NCI-H1105 treated with DMSO at 0.1 percent for 48 hours (cell line): ENCODE measurements at regions not wholly inside any gene's neighbourhood (a gene's known extent, or its start where the extent isn't known, plus 50 kb on each side); places are given as distances from the start of the nearest gene placed in this dataset.
A peak's percentile ranks its signal among the peaks of the same experiment; 100 is the strongest.

Experiments
- DNase-seq: peaks from one replicate; lab custom pipeline; 2025; lab: John Stamatoyannopoulos, UW

DNA sequence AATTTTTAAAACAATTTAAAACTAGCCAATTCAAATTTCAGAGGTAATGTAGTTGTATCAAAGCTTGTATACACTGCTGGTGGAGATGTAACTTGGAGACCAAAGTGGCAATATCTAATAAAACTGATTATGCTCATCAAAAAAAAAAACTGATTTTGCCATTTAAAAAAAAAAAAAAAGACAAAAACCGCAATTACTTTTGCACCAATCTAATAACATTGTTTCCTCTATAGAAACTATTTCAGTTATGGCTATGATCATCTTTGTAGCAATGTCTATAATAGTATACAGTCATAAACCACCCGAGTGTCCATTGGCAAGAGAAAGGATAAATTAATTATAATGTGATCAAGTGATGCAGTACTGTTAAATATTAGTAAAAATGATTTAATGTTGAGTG, 149.3 kb upstream of the SEMA6D start:
- DNase-seq, result no peak

DNA sequence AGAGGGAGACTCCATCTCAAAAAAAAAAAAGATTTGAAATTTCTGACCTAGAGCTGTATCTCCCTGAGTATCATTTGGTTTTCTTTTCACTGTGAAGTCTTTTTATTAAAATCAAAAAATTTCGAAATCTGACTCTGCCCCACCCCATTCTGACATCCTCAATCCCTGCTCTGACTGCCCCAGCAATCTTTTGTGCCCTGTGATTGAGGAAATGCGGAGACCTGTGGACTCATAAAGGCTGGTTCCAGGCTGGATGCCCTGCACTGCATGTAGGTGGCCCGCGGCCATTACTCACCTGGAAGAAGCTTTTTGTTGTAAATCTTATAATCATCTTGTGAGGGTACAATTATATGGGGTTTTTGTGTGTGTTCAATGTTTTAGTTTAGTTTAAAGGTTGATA, 147.3 kb upstream of the SEMA6D start:
- no peak for DNase-seq

DNA sequence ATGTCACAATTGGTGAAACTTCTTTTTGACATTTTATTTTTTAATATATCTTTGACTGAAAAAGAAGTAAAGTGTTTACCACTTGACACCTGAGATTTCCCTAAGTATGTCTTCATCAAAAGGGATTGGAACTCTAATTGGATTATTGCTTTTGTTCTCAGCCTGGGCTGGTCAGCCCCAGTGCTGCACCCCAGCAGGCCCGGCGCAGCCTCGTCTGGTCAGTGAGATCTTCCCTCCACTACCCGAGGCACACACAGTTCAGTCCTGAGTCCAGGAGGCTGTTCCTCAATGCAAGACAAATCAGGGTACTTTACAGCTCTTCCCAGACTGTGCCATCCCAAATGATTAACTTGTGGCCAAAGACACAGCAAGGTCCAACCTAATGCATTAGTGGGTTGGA, 146.9 kb upstream of the SEMA6D start:
- DNase-seq, result no peak

DNA sequence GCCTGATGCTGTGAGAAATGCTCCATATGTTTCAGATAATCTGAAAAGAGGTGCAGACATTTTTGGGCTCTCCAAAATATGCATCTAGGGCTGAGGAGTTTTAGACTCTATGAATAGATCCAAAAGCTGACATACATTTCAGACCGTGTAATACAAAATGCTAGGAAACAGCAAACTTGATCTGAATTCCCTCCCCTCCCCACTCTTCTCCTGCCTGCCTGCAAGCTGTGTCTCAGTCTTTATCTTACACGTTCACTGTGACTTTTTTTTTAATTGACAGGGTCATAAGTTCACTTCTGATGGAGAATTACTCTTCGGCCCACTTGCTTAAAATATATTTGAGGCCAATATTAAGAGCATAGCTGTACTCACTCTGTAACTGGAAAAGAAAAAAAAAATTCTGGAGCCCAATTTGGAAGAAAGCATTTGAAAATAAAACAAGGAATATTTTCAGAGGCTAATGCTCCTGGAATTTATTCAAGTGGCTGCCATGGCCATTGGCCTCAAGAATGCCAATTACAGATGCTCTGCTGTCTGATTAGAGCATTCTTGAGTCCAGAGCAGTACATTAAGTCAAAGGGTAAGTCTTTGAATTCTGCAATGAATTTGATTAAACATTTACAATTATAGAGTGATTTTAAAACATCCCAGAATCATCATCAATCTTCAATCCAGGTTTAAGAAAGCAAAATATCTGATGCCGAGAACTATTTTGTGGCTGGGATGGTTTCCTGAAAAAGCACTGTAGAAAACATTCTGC, 146.2 kb upstream of the SEMA6D start:
- no peak for DNase-seq

DNA sequence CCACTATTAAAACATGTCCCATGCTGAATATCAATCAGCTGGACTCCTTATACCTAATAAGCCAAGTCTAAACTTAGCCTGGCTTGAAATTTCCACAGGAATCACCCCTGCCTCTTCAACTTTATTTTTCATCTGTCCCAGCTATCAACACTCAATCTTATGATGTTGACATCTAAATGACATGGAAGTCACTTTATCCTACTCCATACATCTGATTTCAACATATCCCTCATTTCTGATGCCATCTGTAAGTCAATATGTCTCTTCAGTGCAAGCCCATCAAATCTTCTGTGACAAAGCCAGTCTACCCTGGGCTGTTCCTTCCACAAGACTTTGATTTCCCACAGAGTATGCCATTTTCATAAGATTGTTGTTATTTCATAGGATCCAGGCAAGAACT, 143.6 kb upstream of the SEMA6D start:
- DNase-seq, result no peak

DNA sequence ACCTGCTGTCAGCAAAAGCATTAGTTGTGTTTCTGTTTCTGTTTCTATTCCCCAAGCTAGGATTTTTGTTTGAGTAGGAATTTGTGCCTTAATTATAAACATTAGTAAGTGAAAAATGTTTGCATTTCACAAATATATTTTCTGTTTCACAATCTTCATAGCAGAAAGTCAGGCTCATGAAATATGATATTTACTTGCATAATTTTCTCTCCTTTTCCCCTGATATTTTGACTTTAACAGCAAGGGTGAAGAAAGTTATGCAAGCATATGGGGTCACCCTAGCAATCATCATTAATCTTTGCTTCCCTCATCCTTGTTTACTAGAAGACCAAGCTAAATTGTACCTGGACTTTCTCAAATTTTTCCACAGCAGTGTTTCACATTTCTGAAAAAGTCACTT, 140.3 kb upstream of the SEMA6D start:
- no peak for DNase-seq

DNA sequence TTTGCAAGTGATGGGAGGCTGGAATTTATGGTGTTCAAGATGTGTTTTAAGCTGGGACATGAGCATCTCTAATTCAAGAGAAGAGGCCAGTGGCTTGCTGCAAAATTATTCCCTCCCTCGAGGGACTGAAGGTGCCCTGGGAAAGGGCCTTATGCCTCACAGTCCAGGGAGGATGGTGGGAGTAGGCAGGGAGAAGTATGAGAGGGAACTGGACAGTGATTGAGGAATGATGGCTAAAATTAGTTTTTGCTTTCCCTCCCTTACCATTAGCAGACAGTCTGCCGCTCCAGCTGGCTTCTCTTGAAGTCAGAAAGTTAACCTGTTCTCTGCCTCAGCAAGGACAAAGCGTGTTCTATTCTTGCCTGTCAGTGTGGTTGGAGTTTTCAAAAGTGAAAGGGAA, 139.8 kb upstream of the SEMA6D start:
- DNase-seq, result no peak

DNA sequence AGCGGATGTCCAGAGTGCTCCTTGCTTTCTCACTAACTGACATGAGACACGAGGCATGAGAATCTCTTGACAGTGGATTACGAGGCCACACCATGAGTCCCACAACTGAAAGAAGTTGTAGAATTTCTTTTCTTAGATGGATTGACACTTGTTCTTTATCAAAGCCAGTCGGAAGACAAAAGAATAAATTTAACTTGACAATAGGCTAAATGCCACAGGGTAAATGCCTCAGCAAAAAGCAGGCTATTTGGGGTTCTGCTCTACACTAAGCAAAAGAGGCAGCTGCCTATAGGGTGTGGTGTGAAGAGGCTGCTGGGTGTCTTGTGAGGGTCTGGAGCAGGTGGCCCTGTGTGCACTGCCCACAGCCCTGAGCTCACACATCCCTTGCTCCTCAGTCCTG, 135.1 kb upstream of the SEMA6D start:
- DNase-seq, result no peak

DNA sequence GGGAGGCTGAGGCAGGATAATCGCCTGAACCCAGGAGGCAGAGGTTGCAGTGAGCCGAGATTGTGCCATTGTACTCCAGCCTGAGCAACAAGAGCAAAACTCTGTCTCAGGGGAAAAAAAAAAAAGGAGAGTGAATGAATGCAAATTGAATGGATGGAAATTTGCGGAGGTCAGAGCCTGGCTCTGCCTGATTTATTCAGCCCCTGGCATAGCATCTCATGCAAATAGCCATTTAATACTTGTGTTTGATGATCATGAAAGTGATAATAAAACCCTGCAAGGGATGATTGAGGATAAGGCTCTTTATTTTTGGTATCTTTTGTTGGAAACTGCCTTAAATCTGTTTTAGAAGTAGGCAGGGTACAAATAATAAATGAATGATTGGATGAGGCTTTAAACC, 133.0 kb upstream of the SEMA6D start:
- DNase-seq, result no peak

DNA sequence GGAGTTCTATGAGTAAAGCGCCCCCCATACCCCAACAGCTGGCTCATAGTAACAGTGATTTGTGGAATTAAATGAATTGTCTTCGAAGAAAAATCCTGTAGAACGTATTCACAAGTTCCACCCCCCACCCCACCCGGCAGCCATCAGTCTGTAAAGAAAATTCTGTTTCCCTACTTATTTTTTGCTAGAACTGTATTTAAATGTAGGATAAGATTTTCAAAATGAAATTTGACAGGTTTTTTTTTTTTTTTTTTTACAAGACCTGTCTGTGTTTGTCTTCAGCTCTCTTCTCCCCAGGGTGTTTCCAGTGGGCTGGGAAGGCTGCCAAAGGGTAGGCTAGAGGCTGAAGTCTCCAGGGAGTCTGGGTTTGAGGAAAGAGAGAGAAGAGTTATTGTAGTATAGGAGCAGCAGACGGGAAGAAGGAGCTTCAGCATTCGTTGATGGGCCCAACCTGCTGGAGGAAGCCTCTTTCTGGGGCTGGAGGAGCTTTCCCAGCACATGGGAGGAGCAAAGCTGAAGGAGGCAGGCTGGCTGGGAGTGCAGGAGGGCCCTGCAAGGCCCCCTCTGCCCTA, 130.6 kb upstream of the SEMA6D start:
- peak; percentile 85 for DNase-seq

DNA sequence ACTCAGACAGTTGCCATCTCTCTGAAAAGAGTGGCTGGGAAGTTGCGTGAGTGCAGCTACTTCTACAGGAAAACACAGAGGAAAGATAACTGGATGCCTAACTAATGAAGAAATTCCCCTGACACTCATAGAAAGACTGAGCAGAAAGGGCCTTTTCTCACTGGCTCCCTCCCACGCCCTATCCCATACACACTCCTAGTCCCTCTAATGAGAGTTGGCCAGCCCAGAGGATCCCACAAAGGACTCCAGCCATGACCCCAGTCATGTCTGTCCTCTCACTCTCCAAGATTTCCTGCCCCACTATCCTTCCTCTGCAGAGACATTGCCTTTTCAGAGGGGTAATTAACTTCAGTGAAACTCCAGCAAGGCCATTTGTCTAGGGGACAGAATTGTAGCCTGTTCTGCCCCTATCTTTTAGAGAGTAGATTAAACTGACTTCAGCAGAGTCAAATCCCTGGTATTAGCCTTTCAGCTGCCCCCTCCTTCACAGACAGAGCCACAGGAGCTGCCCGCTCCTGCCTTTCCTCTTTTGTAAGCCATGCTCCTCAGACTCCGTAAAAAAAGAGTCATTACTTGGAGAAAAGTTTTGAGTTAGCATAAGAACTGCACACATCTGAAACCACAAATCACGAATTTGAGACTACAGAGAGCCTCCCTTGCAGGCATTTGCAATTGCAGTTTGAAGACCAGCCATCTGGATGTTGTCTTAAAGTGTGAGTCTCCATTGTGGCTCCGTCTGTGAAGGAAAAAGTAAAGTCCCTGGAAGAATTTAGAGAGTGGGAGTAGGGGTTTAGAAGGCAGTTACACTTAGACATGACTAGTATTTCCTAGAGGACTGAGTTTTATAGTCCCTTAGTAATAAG, 129.1 kb upstream of the SEMA6D start:
- DNase-seq, result no peak

DNA sequence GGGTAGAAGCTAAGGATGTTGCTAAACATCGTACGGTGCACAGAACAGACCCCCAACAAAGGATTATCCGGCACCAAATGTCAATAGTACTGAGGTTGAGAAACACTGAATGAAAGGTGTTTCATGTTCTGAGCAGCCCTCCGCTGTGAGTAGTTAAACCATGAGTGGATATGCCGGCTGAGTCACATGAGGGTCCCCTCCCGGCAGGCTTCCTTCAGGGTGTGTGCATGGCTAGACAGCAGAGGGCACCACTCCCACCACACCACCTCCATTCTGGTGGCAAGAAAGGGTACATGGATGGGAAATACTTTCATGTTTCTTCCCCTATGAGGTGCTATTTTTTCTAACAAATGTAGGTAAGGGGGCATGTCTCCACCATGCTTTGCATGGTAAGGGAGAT, 128.3 kb upstream of the SEMA6D start:
- DNase-seq, result no peak

DNA sequence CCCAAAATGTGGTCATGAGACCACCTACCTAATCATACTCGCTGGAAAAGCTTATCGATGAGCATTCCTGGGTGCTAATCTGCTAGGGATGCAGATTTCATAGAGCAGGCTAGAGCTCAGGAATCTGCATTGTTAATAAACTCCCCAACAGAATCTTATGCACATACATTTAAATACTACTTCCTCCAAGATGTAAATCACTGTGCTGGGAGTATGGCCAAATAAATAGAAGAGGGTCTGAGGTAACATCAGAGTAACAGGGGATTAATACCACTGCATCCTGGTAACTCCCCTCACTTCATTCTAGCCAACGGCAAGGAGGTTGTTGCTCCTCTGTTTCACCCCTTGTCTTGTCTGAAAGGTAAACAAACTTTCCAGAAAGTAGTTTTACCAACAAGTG, 118.3 kb upstream of the SEMA6D start:
- no peak for DNase-seq

DNA sequence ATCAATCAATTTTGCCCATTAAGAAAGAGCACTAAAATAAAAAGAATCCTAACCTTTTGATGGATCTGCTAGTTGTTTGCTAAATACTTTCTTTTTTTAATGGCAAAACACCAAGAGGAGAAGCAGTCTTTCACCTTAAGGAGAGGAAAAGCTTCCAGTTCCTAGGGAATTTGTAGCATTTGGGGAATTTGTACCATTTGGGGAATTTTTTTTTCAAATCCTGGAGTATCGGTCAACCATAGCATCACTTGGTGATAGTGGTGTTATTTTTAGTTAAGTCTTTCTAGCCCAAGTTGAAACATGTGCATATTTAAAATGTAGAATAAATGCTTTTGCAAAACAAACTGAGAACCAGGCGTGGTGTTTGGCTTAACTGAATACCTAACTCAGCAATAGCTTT, 117.5 kb upstream of the SEMA6D start:
- DNase-seq, result no peak

DNA sequence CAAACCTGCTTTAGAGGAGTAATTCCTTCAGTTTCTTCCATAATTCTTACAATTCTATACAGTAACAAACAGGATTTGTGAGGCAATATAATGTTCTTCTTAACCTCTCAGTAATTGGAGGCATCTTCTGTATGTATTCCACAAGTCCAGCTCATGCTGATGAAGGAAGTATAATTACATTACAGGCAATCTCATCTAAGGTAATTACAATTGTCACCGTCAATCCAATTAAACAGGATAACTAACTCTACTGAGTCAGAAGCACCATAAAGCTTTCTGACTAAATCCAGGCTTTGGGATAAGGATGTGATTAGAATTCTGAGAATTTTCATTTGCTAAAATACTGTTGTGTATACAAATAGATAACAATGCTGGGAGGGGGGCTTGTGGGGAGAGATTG, 115.2 kb upstream of the SEMA6D start:
- DNase-seq, result no peak

DNA sequence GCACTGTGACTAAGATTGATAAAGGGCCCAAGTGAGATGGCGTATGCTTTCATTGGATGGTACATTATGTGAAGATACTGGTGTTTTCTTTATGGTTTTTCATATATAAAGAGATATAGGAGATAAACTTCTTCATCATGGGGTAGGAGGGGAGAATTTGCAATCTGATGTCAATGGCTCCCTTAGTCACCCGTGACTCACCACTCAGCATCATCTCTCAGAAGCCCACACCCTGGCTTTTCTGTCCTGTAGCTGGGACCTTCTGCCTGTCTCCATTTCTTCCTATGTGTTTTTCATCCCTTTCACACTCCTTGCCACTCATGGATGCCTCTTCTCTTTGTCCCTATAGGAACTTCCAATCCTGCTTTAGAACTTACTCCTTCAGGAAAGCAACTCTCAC, 114.3 kb upstream of the SEMA6D start:
- DNase-seq, result no peak

DNA sequence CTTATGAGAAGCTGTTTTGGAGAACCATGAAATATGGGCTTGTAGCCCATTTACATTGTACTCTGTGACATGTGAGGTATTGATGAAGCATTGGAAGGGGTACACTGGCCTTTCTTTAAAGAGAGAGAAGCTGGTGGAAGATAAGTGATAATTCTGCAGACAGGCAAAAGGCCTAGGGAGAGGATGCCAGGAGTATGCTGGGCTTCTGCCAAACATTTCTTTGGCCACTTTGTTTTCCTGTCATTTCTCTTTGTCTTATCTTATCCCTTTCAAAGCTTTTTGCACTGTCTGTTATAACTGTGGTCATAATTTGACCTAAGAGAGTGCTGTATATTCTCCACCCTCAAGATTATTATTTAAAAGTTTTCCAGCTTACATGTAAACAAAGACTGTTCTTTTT, 109.6 kb upstream of the SEMA6D start:
- no peak for DNase-seq

DNA sequence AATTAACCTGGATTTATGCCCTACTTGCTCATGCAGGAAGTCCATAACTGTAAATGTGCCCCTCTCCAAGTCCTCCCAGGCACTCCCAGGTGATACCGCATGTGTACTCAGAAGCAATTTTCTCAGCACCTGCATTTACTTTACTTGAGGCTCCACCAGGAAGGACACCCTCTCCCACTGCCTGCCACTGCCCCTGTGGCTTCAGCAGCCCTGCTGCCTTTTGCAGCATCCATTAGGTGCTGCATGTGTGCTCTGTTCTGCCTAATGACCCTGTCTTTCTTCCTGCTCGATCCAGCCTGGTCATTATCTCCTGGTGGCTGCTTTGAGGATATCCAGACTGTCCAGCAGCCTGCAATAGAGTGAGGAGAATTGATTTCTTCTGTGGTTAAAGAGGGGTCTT, 107.6 kb upstream of the SEMA6D start:
- DNase-seq, result no peak

DNA sequence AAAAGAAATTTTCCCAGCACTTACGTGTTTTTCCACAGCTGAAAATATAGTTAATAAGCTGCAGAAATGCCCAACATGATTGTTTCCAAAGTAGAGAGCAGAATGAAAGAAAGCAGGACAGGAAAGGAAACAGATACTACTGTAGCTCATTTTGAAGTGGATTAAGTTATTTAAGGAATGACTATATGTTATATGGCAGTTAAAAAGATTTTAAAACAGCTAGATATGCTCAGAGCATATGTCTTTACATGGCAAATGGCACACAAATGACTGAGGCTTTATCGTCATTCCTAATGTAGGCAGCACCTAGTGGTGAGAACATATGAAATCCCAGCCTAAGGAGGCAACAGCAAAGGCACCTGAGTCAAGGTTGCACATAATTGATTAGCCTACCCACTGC, 106.6 kb upstream of the SEMA6D start:
- DNase-seq, result no peak

DNA sequence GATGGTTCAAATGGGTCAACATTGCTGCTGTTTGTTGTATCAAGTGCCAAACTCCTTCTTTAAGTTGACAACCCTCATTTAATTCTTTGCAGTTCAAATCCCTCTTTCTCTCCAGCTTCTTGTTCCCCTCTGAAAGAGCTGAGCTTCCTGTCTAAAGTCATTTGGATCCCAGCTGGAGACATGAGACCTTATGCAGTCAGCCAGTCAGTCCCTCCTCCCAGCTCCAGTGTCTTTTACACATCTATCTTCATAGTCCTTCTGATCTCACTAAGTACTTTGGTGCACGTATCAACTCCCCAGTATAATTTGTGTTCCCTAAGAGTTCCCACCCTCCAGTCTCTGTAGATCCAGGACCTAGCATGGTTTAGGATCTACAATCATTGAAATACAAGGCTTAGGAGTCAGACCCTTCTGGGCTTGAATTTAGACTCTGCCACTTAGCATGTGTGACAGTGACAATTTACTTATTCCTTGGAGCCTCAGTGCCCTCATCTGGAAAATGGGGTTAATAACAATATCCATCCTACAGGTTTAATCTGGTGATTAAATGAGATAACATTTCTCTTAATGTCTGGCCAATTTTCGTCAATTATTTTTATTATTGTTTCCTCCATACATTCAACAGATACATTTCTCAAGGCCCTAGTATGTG, 102.8 kb upstream of the SEMA6D start:
- no peak for DNase-seq

DNA sequence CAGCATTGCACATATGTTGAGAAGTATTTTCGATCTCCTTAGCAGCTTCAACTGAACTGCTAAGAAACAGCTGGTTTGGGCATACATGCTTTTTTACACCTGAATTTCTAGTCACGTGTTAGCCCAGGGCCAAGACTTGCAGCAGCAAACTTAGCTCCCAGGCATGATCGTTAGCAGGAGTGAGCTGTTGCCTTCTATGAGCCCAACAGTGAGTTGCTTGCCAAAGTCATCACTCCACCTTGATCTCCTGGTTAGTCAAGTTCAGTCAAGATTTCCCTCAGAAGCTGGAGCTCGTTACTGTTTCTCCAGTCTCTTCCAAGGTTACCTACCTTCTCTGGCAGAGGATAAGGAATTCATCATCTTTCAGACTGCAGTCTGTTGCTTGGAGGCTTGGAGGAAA, 100.4 kb upstream of the SEMA6D start:
- DNase-seq, result no peak

DNA sequence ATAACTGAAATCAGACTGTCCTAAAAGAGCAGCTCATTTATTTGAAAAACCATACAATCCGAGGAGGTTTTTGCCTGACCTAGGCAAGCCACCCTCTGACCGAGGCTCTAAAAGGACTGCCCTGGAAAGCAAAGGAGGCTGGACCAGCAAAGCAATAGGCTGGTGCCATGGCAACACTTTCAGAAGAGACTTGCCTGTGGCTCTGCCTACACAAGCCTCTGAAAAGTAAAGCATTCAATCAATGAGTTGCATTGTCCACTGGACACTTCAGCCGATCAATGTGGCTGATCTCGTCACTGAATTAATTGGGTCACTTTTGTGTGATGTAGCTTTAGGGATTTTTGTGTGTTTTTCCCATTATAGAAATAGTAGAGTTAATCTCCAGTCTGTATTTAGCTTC, 99.1 kb upstream of the SEMA6D start:
- DNase-seq, result no peak
